H1 (cell line): ENCODE measurements at regions not wholly inside any gene's neighbourhood (a gene's known extent, or its start where the extent isn't known, plus 50 kb on each side); places are given as distances from the start of the nearest gene placed in this dataset.

Source experiments
- CTCF ChIA-PET: fragments of 300-600 bp; sonication (Branson Sonifier 250); formaldehyde crosslinking; loops from one replicate; lab custom pipeline; 2021; ENCODE audit not compliant: partially characterized antibody; lab: Charles Lee
- POLR2A ChIA-PET: fragments of 300-600 bp; sonication (Branson Sonifier 250); formaldehyde crosslinking; loops from one replicate; lab custom pipeline; 2021; ENCODE audit warnings: inconsistent platforms; ENCODE audit not compliant: partially characterized antibody; lab: Charles Lee
- DNase-seq, 2 experiments: peaks; one replicate each; pipeline versions ENCODE4 v3.0.0 to v3.0.0-alpha.2; 2010 to 2022; ENCODE audit warnings: low spot score in 2 of 2, low read depth in 1 of 2, mixed read lengths in 1 of 2
- FAIRE-seq: peaks from 2 replicates; lab custom pipeline; 2011; peaks lifted over from hg19 to GRCh38; lab: Jason Lieb, UNC
- H2AFZ ChIP-seq: 2 replicates; pipeline ENCODE4 v1.8.1; 2012; ENCODE audit warnings: low read length, inconsistent platforms
- H2AK5ac ChIP-seq: 2 replicates; pipeline ENCODE4 v1.6.1; 2013; ENCODE audit warnings: low read depth, low read length
- H2BK120ac ChIP-seq: replicated peaks from 2 replicates; pipeline ENCODE3; 2013; ENCODE audit warnings: low read depth, low read length, inconsistent platforms
- H2BK12ac ChIP-seq: 2 replicates; pipeline ENCODE4 v1.6.1; 2013; ENCODE audit warnings: low read depth, low read length
- H2BK15ac ChIP-seq: 2 replicates; pipeline ENCODE4 v1.6.1; 2013; ENCODE audit warnings: low read length
- H2BK20ac ChIP-seq: 2 replicates; pipeline ENCODE4 v1.6.1; 2013; ENCODE audit warnings: low read length
- H2BK5ac ChIP-seq: 2 replicates; pipeline ENCODE4 v1.6.1; 2013; ENCODE audit warnings: low read depth, low read length
- H3K14ac ChIP-seq: 2 replicates; pipeline ENCODE4 v1.6.1; 2013; ENCODE audit warnings: inconsistent platforms; ENCODE audit not compliant: insufficient read length
- H3K18ac ChIP-seq: 2 replicates; pipeline ENCODE4 v1.6.1; 2013; ENCODE audit warnings: low read length; ENCODE audit errors: extremely low read depth
- H3K23ac ChIP-seq: 2 replicates; pipeline ENCODE4 v1.6.1; 2013; ENCODE audit warnings: inconsistent platforms; ENCODE audit not compliant: insufficient read length
- H3K23me2 ChIP-seq: 2 replicates; pipeline ENCODE4 v1.6.1; 2013; ENCODE audit warnings: low read depth, low read length
- H3K27ac ChIP-seq: 2 replicates; pipeline ENCODE4 v1.6.1; 2011; ENCODE audit warnings: low read depth, low read length, inconsistent platforms
- H3K27me3 ChIP-seq, 4 experiments: replicated peaks in 1 of 4; 1 replicate in 1 of 4; 2 replicates in 3 of 4; pipeline versions ENCODE4 v1.6.1 to v1.8.1; 2011 to 2013; ENCODE audit warnings: low read length in 3 of 4, mild to moderate bottlenecking in 3 of 4, inconsistent platforms in 2 of 4, mixed read lengths in 2 of 4, moderate library complexity in 1 of 4; ENCODE audit not compliant: control insufficient read depth in 3 of 4, insufficient read depth in 3 of 4; ENCODE audit errors: extremely low read depth in 1 of 4
- H3K36me3 ChIP-seq, 4 experiments: 2 replicates each; pipeline versions ENCODE4 v1.6.1 to v1.8.1; 2011 to 2013; ENCODE audit warnings: mild to moderate bottlenecking in 4 of 4, low read length in 3 of 4, moderate library complexity in 2 of 4, control low read depth in 1 of 4, inconsistent platforms in 1 of 4; ENCODE audit not compliant: insufficient read depth in 4 of 4, control insufficient read depth in 2 of 4
- H3K4ac ChIP-seq: replicated peaks from 2 replicates; pipeline ENCODE3; 2013; ENCODE audit warnings: low read length, low read depth, mixed read lengths, inconsistent platforms; ENCODE audit not compliant: insufficient read length
- H3K4me1 ChIP-seq, 4 experiments: replicated peaks in 1 of 4; 1 replicate in 1 of 4; 2 replicates in 3 of 4; pipeline versions ENCODE4 v1.6.1 to v1.8.1; 2011 to 2013; ENCODE audit warnings: low read length in 3 of 4, inconsistent platforms in 2 of 4, mixed read lengths in 1 of 4; ENCODE audit not compliant: insufficient read depth in 4 of 4, control insufficient read depth in 3 of 4
- H3K4me2 ChIP-seq, 2 experiments: 2 replicates each; pipeline versions ENCODE4 v1.6.1 to v1.8.1; 2011 to 2013; ENCODE audit warnings: low read depth in 2 of 2, low read length in 2 of 2, control low read depth in 1 of 2, inconsistent platforms in 1 of 2, mild to moderate bottlenecking in 1 of 2; ENCODE audit not compliant: insufficient read depth in 1 of 2
- H3K4me3 ChIP-seq, 4 experiments: fragments of 200-600, 300-600 bp in 1 of 4; sonication (generic), shearing (Covaris generic), sonication (Bioruptor Twin) in 1 of 4; 2 replicates each; pipeline versions ENCODE4 v1.5.1 to v1.8.1; 2011 to 2016; ENCODE audit warnings: low read length in 4 of 4, low read depth in 3 of 4, control low read depth in 2 of 4, inconsistent platforms in 2 of 4, mild to moderate bottlenecking in 2 of 4, mixed read lengths in 1 of 4, moderate library complexity in 1 of 4; ENCODE audit not compliant: insufficient read depth in 2 of 4; ENCODE audit errors: extremely low read depth in 1 of 4
- H3K56ac ChIP-seq: replicated peaks from 2 replicates; pipeline ENCODE3; 2013; ENCODE audit warnings: low read depth, mild to moderate bottlenecking, mixed read lengths, low read length, inconsistent platforms; ENCODE audit not compliant: insufficient read length
- H3K79me1 ChIP-seq: 2 replicates; pipeline ENCODE4 v1.6.1; 2013; ENCODE audit warnings: low read depth, low read length, control low read depth
- H3K79me2 ChIP-seq, 2 experiments: 2 replicates each; pipeline versions ENCODE4 v1.6.1 to v1.8.1; 2012 to 2013; ENCODE audit warnings: low read length in 2 of 2, mild to moderate bottlenecking in 2 of 2, inconsistent platforms in 1 of 2; ENCODE audit not compliant: insufficient read depth in 2 of 2, control insufficient read depth in 1 of 2
- H3K9ac ChIP-seq, 4 experiments: replicated peaks in 1 of 4; 1 replicate in 1 of 4; 2 replicates in 3 of 4; pipeline versions ENCODE4 v1.6.1 to v1.8.1; 2011 to 2013; ENCODE audit warnings: low read depth in 3 of 4, low read length in 3 of 4, control low read depth in 2 of 4, mild to moderate bottlenecking in 2 of 4, moderate library complexity in 2 of 4, inconsistent platforms in 1 of 4; ENCODE audit errors: extremely low read depth in 1 of 4
- H3K9me3 ChIP-seq, 2 experiments: 2 replicates each; pipeline versions ENCODE4 v1.6.1 to v1.8.1; 2012 to 2013; ENCODE audit warnings: mild to moderate bottlenecking in 2 of 2, moderate library complexity in 2 of 2, control low read depth in 1 of 2, inconsistent platforms in 1 of 2, low read depth in 1 of 2, low read length in 1 of 2, mixed read lengths in 1 of 2; ENCODE audit not compliant: insufficient read depth in 2 of 2
- H4K20me1 ChIP-seq, 2 experiments: replicated peaks in 1 of 2; 2 replicates each; pipeline versions ENCODE3 to v1.8.1; 2011 to 2013; ENCODE audit warnings: inconsistent platforms in 2 of 2, low read length in 2 of 2, mild to moderate bottlenecking in 1 of 2; ENCODE audit not compliant: insufficient read depth in 2 of 2, control insufficient read depth in 1 of 2
- H4K5ac ChIP-seq: 2 replicates; pipeline ENCODE4 v1.6.1; 2013; ENCODE audit warnings: low read length, low read depth, mixed read lengths, inconsistent platforms; ENCODE audit not compliant: insufficient read length
- H4K8ac ChIP-seq: 2 replicates; pipeline ENCODE4 v1.8.0; 2013; ENCODE audit warnings: mild to moderate bottlenecking, moderate library complexity, low read length, inconsistent platforms; ENCODE audit not compliant: insufficient read depth; ENCODE audit errors: extremely low read depth
- H4K91ac ChIP-seq: replicated peaks from 2 replicates; pipeline ENCODE3; 2013; ENCODE audit warnings: low read length, mixed read lengths, inconsistent platforms; ENCODE audit not compliant: insufficient read length
- CEBPB ChIP-seq: IDR thresholded peaks from 2 replicates; pipeline ENCODE4 v1.6.1; 2012; ENCODE audit warnings: low read depth, low read length
- CHD1 ChIP-seq: IDR thresholded peaks from 2 replicates; pipeline ENCODE4 v1.6.1; 2012; ENCODE audit warnings: low read depth, low read length, improper control_type of control experiment
- RXRA ChIP-seq: IDR thresholded peaks from 2 replicates; pipeline ENCODE4 v1.6.1; 2011; ENCODE audit warnings: low read depth, mild to moderate bottlenecking, low read length, moderate library complexity; ENCODE audit not compliant: insufficient read depth
- TF ChIP-seq, protein P1 (sequence below): IDR thresholded peaks from 2 replicates; pipeline ENCODE4 v1.6.1; 2012; ENCODE audit warnings: inconsistent platforms

DNA sequence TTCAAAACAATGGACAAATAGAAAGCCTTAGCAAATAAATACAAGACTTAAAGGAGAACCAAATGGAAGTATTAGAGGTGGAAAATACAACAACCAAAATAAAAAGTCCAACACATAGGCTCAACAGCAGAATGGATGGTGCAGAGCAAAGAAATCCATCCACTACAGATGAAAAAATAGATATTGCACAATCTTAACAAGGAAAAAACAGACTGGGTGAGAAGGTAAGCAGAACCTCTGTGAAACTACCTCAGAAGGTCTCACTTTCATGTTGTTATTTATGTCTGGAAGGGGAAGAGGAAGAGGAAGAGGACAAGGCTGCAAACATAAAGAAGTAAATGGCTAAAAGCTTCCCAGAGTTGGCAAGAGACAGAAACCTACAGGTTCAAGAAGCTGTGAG lies 158.7 kb upstream of the NBPF11 start:
- Histone ChIP-seq H3K14ac (no peak overlapping the region), H3K9me3 (no peaks in the 10 kb centered on the region), H3K27me3 (peaks cover 9 to 39% (median 24%) of the 10 kb centered on the region in 4 experiments), H3K4me1 (no peaks in the 10 kb centered on the region), H2AK5ac (no peak overlapping the region), H2BK12ac (no peak overlapping the region), H3K79me1 (no peaks in the 10 kb centered on the region), H3K4me2 (peak overlapping the region in 1 of 2 experiments; percentile 69; a peak in 1 of 4 replicates), H3K36me3 (no peaks in the 10 kb centered on the region), H3K18ac (no peak overlapping the region), H3K56ac (no peak overlapping the region), H3K4me3 (peak overlapping the region in 1 of 4 experiments; percentile 70; a peak in 1 of 8 replicates), H4K8ac (no peak overlapping the region), H2BK5ac (no peak overlapping the region), H2BK120ac (no peak overlapping the region), H4K91ac (no peak overlapping the region), H3K27ac (no peak overlapping the region), H3K23ac (no peak overlapping the region), H3K23me2 (peaks cover 3% of the 10 kb centered on the region; the same call in 1 of the 2 replicates), H3K4ac (no peak overlapping the region), H4K5ac (no peak overlapping the region), H2AFZ (no peak overlapping the region), H3K9ac (no peak overlapping the region), H3K79me2 (no peaks in the 10 kb centered on the region), H2BK20ac (no peak overlapping the region), H2BK15ac (no peak overlapping the region), H4K20me1 (no peaks in the 10 kb centered on the region)
- TF ChIP-seq CEBPB (no peak), CHD1 (no peak), RXRA (no peak)
- TF ChIP-seq, protein P1, sequence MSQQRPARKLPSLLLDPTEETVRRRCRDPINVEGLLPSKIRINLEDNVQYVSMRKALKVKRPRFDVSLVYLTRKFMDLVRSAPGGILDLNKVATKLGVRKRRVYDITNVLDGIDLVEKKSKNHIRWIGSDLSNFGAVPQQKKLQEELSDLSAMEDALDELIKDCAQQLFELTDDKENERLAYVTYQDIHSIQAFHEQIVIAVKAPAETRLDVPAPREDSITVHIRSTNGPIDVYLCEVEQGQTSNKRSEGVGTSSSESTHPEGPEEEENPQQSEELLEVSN = no peak
- ChIA-PET CTCF (no interaction called here), POLR2A (interaction anchor here (2.6 to 3.2 kb wide), 2 partner anchors 24 to 47 kb away, joined by 14 to 15 read pairs; no protein-coding TSS in a partner anchor)
- DNase-seq = no peak
- no peak for FAIRE-seq
